WTC11 (cell line): ENCODE measurements at regions not wholly inside any gene's neighbourhood (a gene's known extent, or its start where the extent isn't known, plus 50 kb on each side); places are given as distances from the start of the nearest gene placed in this dataset.

ENCODE experiments used
- ATAC-seq: fragments of 200-7000 bp; cut with Tn5 transposase; 2 replicates; pipeline ENCODE4 v1.10.0; 2021; ENCODE audit warnings: mild to moderate bottlenecking, moderate library complexity
- CTCF ChIA-PET: fragments of 300-600 bp; sonication (Branson Sonifier 250); formaldehyde crosslinking; loops from one replicate; lab custom pipeline; 2021; ENCODE audit warnings: antibody characterized with exemption; lab: Charles Lee
- POLR2A ChIA-PET: fragments of 350-600 bp; sonication (Branson Sonifier 250); formaldehyde crosslinking; loops from one replicate; lab custom pipeline; 2021; ENCODE audit warnings: antibody characterized with exemption; lab: Charles Lee
- DNase-seq: peaks from one replicate; pipeline ENCODE4 v3.0.0; 2021; ENCODE audit warnings: low spot score
- H3K27ac Mint-ChIP-seq: 2 replicates; pipeline ENCODE4 v1.8.0; 2021; ENCODE audit warnings: mixed read lengths
- H3K27me3 Mint-ChIP-seq: 2 replicates; pipeline ENCODE4 v1.8.0; 2021; ENCODE audit warnings: low read depth, mild to moderate bottlenecking, moderate library complexity, mixed read lengths
- H3K36me3 Mint-ChIP-seq: 2 replicates; pipeline ENCODE4 v1.8.0; 2021; ENCODE audit warnings: mixed read lengths
- H3K4me1 Mint-ChIP-seq: 2 replicates; pipeline ENCODE4 v1.8.0; 2022; ENCODE audit warnings: mixed read lengths
- H3K4me3 Mint-ChIP-seq: 2 replicates; pipeline ENCODE4 v1.8.0; 2021; ENCODE audit warnings: mild to moderate bottlenecking, moderate library complexity, mixed read lengths
- H3K9me3 Mint-ChIP-seq: 2 replicates; pipeline ENCODE4 v1.8.0; 2021; ENCODE audit warnings: mixed read lengths
- CREB1 ChIP-seq: sonication (generic); formaldehyde crosslinking; IDR thresholded peaks from 2 replicates; pipeline ENCODE4 v1.8.0; 2023; ENCODE audit warnings: mild to moderate bottlenecking, missing genetic modification reagents
- E2F5 ChIP-seq: sonication (generic); formaldehyde crosslinking; IDR thresholded peaks from 2 replicates; pipeline ENCODE4 v1.8.1; 2022; ENCODE audit warnings: mild to moderate bottlenecking, moderate library complexity, missing genetic modification reagents
- ETV6 ChIP-seq: sonication (generic); formaldehyde crosslinking; IDR thresholded peaks from 2 replicates; pipeline ENCODE4 v1.8.1; 2022; ENCODE audit warnings: mild to moderate bottlenecking, missing genetic modification reagents
- FOXJ3 ChIP-seq: sonication (generic); formaldehyde crosslinking; IDR thresholded peaks from 2 replicates; pipeline ENCODE4 v1.9.0; 2021; ENCODE audit warnings: missing genetic modification reagents, mild to moderate bottlenecking, borderline replicate concordance
- FOXK1 ChIP-seq: sonication (generic); formaldehyde crosslinking; IDR thresholded peaks from 2 replicates; pipeline ENCODE4 v1.8.0; 2022; ENCODE audit warnings: mild to moderate bottlenecking, moderate library complexity, missing genetic modification reagents
- GRHL2 ChIP-seq: fragments of 250-450 bp; sonication (Bioruptor Pico); IDR thresholded peaks from 2 replicates; pipeline ENCODE4 v1.8.0; 2022; ENCODE audit warnings: mild to moderate bottlenecking, moderate library complexity; ENCODE audit not compliant: insufficient replicate concordance, severe bottlenecking
- IRF2 ChIP-seq: sonication (generic); formaldehyde crosslinking; IDR thresholded peaks from 2 replicates; pipeline ENCODE4 v1.8.0; 2022; ENCODE audit warnings: low read depth, missing genetic modification reagents, borderline replicate concordance
- JUN ChIP-seq: sonication (generic); formaldehyde crosslinking; IDR thresholded peaks from 2 replicates; pipeline ENCODE4 v1.8.0; 2023; ENCODE audit warnings: mild to moderate bottlenecking, missing genetic modification reagents
- NFE2L1 ChIP-seq: sonication (generic); formaldehyde crosslinking; IDR thresholded peaks from 2 replicates; pipeline ENCODE4 v1.8.1; 2023; ENCODE audit warnings: missing genetic modification reagents
- NR3C1 ChIP-seq: sonication (generic); formaldehyde crosslinking; conservative IDR thresholded peaks from 2 replicates; pipeline ENCODE4 v1.8.1; 2023; ENCODE audit warnings: low read depth, mild to moderate bottlenecking, missing genetic modification reagents
- PRRX2 ChIP-seq: fragments of 250-450 bp; sonication (Bioruptor Pico); IDR thresholded peaks from 2 replicates; pipeline ENCODE4 v1.8.0; 2021; ENCODE audit warnings: mild to moderate bottlenecking
- RORB ChIP-seq: fragments of 250-450 bp; sonication (Bioruptor Pico); IDR thresholded peaks from 2 replicates; pipeline ENCODE4 v1.9.0; 2021; ENCODE audit warnings: mild to moderate bottlenecking
- SMAD3 ChIP-seq: sonication (generic); formaldehyde crosslinking; IDR thresholded peaks from 2 replicates; pipeline ENCODE4 v1.8.0; 2022; ENCODE audit warnings: missing genetic modification reagents, mild to moderate bottlenecking, borderline replicate concordance
- SMAD4 ChIP-seq: sonication (generic); formaldehyde crosslinking; IDR thresholded peaks from 2 replicates; pipeline ENCODE4 v1.8.0; 2022; ENCODE audit warnings: mild to moderate bottlenecking, missing genetic modification reagents
- ZBTB43 ChIP-seq: sonication (generic); formaldehyde crosslinking; IDR thresholded peaks from 2 replicates; pipeline ENCODE4 v1.8.1; 2023; ENCODE audit warnings: mild to moderate bottlenecking, missing genetic modification reagents
- ZNF121 ChIP-seq: sonication (generic); formaldehyde crosslinking; IDR thresholded peaks from 2 replicates; pipeline ENCODE4 v1.8.0; 2023; ENCODE audit warnings: missing genetic modification reagents
- ZNF232 ChIP-seq: sonication (generic); formaldehyde crosslinking; IDR thresholded peaks from 2 replicates; pipeline ENCODE4 v1.8.0; 2022; ENCODE audit warnings: mild to moderate bottlenecking, missing genetic modification reagents
- ZNF281 ChIP-seq: sonication (generic); formaldehyde crosslinking; IDR thresholded peaks from 2 replicates; pipeline ENCODE4 v1.8.0; 2023; ENCODE audit warnings: mild to moderate bottlenecking, missing genetic modification reagents
- ZNF396 ChIP-seq: fragments of 250-450 bp; sonication (Bioruptor Pico); IDR thresholded peaks from 2 replicates; pipeline ENCODE4 v1.8.0; 2021; ENCODE audit warnings: mild to moderate bottlenecking, moderate library complexity, borderline replicate concordance
- ZSCAN18 ChIP-seq: fragments of 250-450 bp; sonication (Bioruptor Pico); IDR thresholded peaks from 2 replicates; pipeline ENCODE4 v2.1.2; 2022; ENCODE audit warnings: mild to moderate bottlenecking, moderate library complexity

- DNase-seq: no peak
- ATAC-seq: no peak
- no peaks in the 10 kb centered on the region for H3K36me3 Mint-ChIP-seq
These were observed 125.0 kb upstream of the DLX2 start for GRCh38 chr2:172227719-172228118.

DNA sequence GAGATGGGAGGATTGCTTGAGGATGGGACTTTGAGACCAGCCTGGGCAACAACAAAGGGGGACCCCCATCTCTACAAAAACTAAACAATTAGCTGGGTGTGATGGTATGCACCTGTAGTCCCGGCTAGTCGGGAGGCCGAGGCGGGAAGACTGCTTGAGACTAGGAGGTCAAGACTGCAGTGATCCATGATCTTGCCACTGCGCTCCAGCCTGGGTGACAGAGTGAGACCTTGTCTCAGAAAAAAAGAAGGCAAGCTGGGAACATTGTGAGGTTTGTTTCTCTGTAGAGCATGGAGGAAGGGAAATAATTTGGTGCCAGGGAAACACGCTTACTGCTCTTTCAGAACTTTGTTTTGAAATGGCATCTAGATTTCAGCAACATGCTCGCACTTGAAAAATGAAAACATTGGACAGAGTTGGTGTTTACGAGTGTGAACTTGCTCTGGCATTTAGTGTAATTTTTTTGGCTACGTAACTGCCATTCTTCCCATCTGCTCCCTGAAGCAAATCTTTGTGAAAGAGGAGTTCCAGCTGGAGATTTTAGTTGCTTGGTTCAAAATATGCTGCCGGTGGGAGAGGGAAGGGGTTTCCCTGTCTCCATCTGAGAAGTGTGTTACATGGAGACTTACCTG, 125.6 kb upstream of the DLX2 start:
- ATAC-seq: no peak
- H3K27me3 Mint-ChIP-seq: peaks cover 16% of the 10 kb centered on the region
- no peaks in the 10 kb centered on the region for H3K36me3 Mint-ChIP-seq
- no peak overlapping the region for H3K27ac Mint-ChIP-seq
- no peak for DNase-seq
- no peak for TF ChIP-seq RORB (CRISPR knock-in tag)
- peaks cover 46% of the 10 kb centered on the region for H3K4me1 Mint-ChIP-seq
- ChIA-PET POLR2A (interaction anchor here (0.6 kb wide), 1 partner anchor 233 kb away, joined by 3 read pairs; no protein-coding TSS in a partner anchor), CTCF (interaction anchor here (1.4 kb wide), 1 partner anchor 234 kb away, joined by 6 read pairs; no protein-coding TSS in a partner anchor)
- H3K9me3 Mint-ChIP-seq: no peaks in the 10 kb centered on the region
- H3K4me3 Mint-ChIP-seq: no peak overlapping the region

More at GRCh38 chr2:172227719-172228118, 125.0 kb upstream of the DLX2 start:
- H3K27ac Mint-ChIP-seq: no peak overlapping the region
- no peaks in the 10 kb centered on the region for H3K9me3 Mint-ChIP-seq
- no peak overlapping the region for H3K4me3 Mint-ChIP-seq
- peaks cover 10% of the 10 kb centered on the region for H3K27me3 Mint-ChIP-seq
- POLR2A ChIA-PET: no interaction called here
- H3K4me1 Mint-ChIP-seq: peaks cover 40% of the 10 kb centered on the region
- CTCF ChIA-PET: interaction anchor here (1.4 kb wide), 1 partner anchor 234 kb away, joined by 6 read pairs; no protein-coding TSS in a partner anchor
- TF ChIP-seq JUN (CRISPR knock-in tag): no peak
- no peak for TF ChIP-seq SMAD3 (CRISPR knock-in tag)
- no peak for TF ChIP-seq IRF2 (CRISPR knock-in tag)
- no peak for TF ChIP-seq ZNF232 (CRISPR knock-in tag)
- TF ChIP-seq ZSCAN18 (CRISPR knock-in tag): no peak
- no peak for TF ChIP-seq E2F5
- no peak for TF ChIP-seq CREB1
- TF ChIP-seq ZNF396 (CRISPR knock-in tag): no peak
- TF ChIP-seq NFE2L1: no peak
- TF ChIP-seq GRHL2 (CRISPR knock-in tag): no peak

DNA sequence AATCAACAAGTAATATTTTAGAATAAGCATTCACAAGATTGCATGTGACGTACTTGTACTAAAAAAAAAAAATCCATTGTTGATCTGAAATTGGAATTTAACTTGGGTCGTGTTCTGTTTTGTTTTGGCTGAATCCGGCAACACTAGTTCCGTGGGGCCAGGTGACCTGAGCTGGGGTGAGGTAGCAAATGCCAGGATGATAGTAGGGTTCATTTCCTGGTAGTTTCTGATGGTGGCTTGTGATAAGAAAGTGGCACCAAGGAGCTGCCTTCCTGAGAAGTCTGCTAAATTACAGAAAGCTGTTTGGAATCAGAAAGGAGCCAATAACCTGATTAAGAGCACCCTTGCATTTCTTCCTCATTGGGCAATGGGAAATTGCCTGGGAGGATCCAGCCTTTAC, 126.4 kb upstream of the DLX2 start:
- DNase-seq (no peak), ATAC-seq (no peak)
- Mint-ChIP-seq H3K9me3 (no peaks in the 10 kb centered on the region), H3K4me3 (no peak overlapping the region), H3K36me3 (no peaks in the 10 kb centered on the region), H3K27ac (no peak overlapping the region), H3K27me3 (peaks cover 24% of the 10 kb centered on the region), H3K4me1 (peaks cover 50% of the 10 kb centered on the region)
- TF ChIP-seq NR3C1 (CRISPR knock-in tag): no peak
- CTCF ChIA-PET: no interaction called here
- POLR2A ChIA-PET: no interaction called here

DNA sequence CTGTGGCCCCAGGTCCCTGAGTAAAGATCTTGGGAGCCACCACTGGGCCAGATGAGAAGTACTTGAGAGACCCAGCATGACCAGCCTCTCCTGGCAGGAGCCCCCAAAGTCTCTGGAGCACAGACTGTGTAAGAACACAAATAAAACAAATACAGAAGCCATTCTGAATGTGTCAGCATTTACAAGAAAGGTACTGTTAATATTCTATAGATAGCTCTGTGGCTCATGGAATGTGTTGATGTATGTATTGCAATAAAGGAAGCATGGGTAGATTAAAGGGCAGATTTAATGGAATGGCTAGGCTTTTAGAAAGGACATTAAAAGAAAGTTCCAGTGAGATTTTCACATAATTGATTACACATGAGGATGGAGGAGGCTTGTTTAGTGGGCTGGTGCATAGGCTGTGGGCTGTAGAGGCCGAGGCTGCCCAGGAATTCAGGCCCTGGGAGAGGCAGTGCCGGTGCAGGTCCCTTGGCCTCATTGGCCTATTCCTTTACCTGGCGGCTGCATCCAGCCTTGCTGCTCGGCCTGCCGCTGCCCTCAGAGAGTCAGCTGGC, 127.7 kb upstream of the DLX2 start:
- DNase-seq (no peak), ATAC-seq (no peak)
- Mint-ChIP-seq H3K4me1 (peaks cover 57% of the 10 kb centered on the region), H3K4me3 (no peak overlapping the region), H3K36me3 (no peaks in the 10 kb centered on the region), H3K27ac (no peak overlapping the region), H3K9me3 (no peaks in the 10 kb centered on the region), H3K27me3 (peaks cover 35% of the 10 kb centered on the region)
- ChIA-PET POLR2A (no interaction called here), CTCF (interaction anchor here (1.2 kb wide), 1 partner anchor 232 kb away, joined by 4 read pairs; no protein-coding TSS in a partner anchor)
- no peak for TF ChIP-seq PRRX2 (CRISPR knock-in tag)
- TF ChIP-seq ZBTB43 (CRISPR knock-in tag): no peak
- TF ChIP-seq ZNF121: no peak
- no peak for TF ChIP-seq NR3C1 (CRISPR knock-in tag)
- no peak for TF ChIP-seq SMAD4 (CRISPR knock-in tag)
- no peak for TF ChIP-seq FOXK1
- no peak for TF ChIP-seq SMAD3 (CRISPR knock-in tag)
- TF ChIP-seq ZNF281 (CRISPR knock-in tag): no peak
- no peak for TF ChIP-seq ETV6 (CRISPR knock-in tag)
- TF ChIP-seq FOXJ3 (CRISPR knock-in tag): no peak
